MM.1S (cell line): ENCODE measurements at regions not wholly inside any gene's neighbourhood (a gene's known extent, or its start where the extent isn't known, plus 50 kb on each side); places are given as distances from the start of the nearest gene placed in this dataset.

Experiments used
- EZH2 ChIP-seq: fragments of 300-600 bp; sonication (generic); optimal IDR thresholded peaks from 2 replicates; pipeline ENCODE3; 2017; ENCODE audit warnings: low read depth, mild to moderate bottlenecking, antibody characterized with exemption, low read length, mixed read lengths
- TF ChIP-seq, protein P1 (sequence below): fragments of 300-600 bp; sonication (generic); IDR thresholded peaks from 2 replicates; pipeline ENCODE4 v1.5.1; 2016; ENCODE audit warnings: antibody characterized with exemption, low read length, mixed read lengths

DNA sequence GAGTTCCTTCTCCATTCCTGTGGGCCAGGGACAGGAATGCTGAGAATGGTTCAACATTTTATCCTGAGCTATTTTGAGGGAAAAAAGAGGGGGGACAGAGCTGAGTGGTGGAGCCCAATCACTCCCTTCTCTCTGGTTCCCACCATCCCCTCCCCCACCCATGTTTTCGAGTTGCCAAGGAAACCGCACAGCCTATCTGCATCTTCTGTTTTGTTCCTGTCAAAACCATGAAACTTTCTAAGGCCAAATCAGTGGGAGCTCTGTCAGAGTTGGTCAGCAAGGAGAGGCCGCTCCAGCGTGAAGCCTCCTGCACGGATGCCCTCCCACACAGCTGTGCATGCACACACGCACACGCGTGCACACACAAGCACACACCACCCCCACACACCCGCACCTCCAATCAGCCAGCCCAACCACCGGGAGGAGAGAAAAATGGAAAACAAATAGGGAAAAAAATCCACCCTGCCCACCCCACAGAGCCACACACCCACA, 54.5 kb upstream of the ATP2B4 start:
- TF ChIP-seq, protein P1, sequence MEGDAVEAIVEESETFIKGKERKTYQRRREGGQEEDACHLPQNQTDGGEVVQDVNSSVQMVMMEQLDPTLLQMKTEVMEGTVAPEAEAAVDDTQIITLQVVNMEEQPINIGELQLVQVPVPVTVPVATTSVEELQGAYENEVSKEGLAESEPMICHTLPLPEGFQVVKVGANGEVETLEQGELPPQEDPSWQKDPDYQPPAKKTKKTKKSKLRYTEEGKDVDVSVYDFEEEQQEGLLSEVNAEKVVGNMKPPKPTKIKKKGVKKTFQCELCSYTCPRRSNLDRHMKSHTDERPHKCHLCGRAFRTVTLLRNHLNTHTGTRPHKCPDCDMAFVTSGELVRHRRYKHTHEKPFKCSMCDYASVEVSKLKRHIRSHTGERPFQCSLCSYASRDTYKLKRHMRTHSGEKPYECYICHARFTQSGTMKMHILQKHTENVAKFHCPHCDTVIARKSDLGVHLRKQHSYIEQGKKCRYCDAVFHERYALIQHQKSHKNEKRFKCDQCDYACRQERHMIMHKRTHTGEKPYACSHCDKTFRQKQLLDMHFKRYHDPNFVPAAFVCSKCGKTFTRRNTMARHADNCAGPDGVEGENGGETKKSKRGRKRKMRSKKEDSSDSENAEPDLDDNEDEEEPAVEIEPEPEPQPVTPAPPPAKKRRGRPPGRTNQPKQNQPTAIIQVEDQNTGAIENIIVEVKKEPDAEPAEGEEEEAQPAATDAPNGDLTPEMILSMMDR = no peak
- TF ChIP-seq EZH2 = no peak
